Mesothelial cell of epicardium (in vitro differentiated cells): ENCODE measurements at regions not wholly inside any gene's neighbourhood (a gene's known extent, or its start where the extent isn't known, plus 50 kb on each side); places are given as distances from the start of the nearest gene placed in this dataset.

Experiments
- DNase-seq, 2 experiments: peaks; one replicate each; pipeline ENCODE4 v3.0.0; 2021; ENCODE audit warnings: low spot score in 2 of 2; ENCODE audit not compliant: unreplicated experiment in 2 of 2
- H3K27ac Mint-ChIP-seq: 2 replicates; pipeline ENCODE4 v1.8.0; 2021; ENCODE audit warnings: mixed read lengths
- H3K27me3 Mint-ChIP-seq: 2 replicates; pipeline ENCODE4 v1.8.0; 2021; ENCODE audit warnings: low read depth, mixed read lengths
- H3K36me3 Mint-ChIP-seq: 2 replicates; pipeline ENCODE4 v1.8.0; 2021; ENCODE audit warnings: mixed read lengths
- H3K4me1 Mint-ChIP-seq: 2 replicates; pipeline ENCODE4 v1.8.0; 2021; ENCODE audit warnings: mixed read lengths
- H3K4me3 Mint-ChIP-seq: 2 replicates; pipeline ENCODE4 v1.8.0; 2021; ENCODE audit warnings: mild to moderate bottlenecking, moderate library complexity, mixed read lengths
- H3K9me3 Mint-ChIP-seq: 2 replicates; pipeline ENCODE4 v1.8.0; 2021; ENCODE audit warnings: mixed read lengths
- CTCF ChIP-seq: fragments of 200-600 bp; sonication (generic); IDR thresholded peaks from one replicate; pipeline ENCODE4 v1.5.0; 2021; ENCODE audit warnings: antibody characterized with exemption; ENCODE audit not compliant: unreplicated experiment

GRCh38 chr1:232378266-232379062 is 251.5 kb downstream of the SIPA1L2 start:
- Mint-ChIP-seq H3K27me3 (no peaks in the 10 kb centered on the region), H3K27ac (peak overlapping the region; percentile 47), H3K9me3 (no peaks in the 10 kb centered on the region), H3K36me3 (no peaks in the 10 kb centered on the region), H3K4me1 (peaks cover 46% of the 10 kb centered on the region), H3K4me3 (no peak overlapping the region)
- DNase-seq: no peak
- TF ChIP-seq CTCF: no peak

- no peak for DNase-seq
- no peak for TF ChIP-seq CTCF
- Mint-ChIP-seq H3K27me3 (no peaks in the 10 kb centered on the region), H3K36me3 (no peaks in the 10 kb centered on the region), H3K9me3 (no peaks in the 10 kb centered on the region), H3K4me1 (peaks cover 44% of the 10 kb centered on the region), H3K4me3 (no peak overlapping the region), H3K27ac (no peak overlapping the region)
Measured at GRCh38 chr1:232377494-232377770, 252.5 kb downstream of the SIPA1L2 start.

- H3K9me3 Mint-ChIP-seq: no peaks in the 10 kb centered on the region
- H3K27ac Mint-ChIP-seq: no peak overlapping the region
- H3K4me3 Mint-ChIP-seq: no peak overlapping the region
- no peak for TF ChIP-seq CTCF
- DNase-seq: no peak
- no peaks in the 10 kb centered on the region for H3K36me3 Mint-ChIP-seq
- H3K4me1 Mint-ChIP-seq: peaks cover 41% of the 10 kb centered on the region
- H3K27me3 Mint-ChIP-seq: no peaks in the 10 kb centered on the region
Measured at GRCh38 chr1:232376632-232377493, 253.1 kb downstream of the SIPA1L2 start.

- Mint-ChIP-seq H3K4me3 (no peak overlapping the region), H3K4me1 (peaks cover 14% of the 10 kb centered on the region), H3K27ac (no peak overlapping the region), H3K36me3 (no peaks in the 10 kb centered on the region), H3K9me3 (no peaks in the 10 kb centered on the region), H3K27me3 (no peaks in the 10 kb centered on the region)
- no peak for DNase-seq
- no peak for TF ChIP-seq CTCF
Measured at GRCh38 chr1:232372841-232373440, 257.0 kb downstream of the SIPA1L2 start.

GRCh38 chr1:232372431-232372830 is 257.5 kb downstream of the SIPA1L2 start:
- no peak overlapping the region for H3K27ac Mint-ChIP-seq
- no peaks in the 10 kb centered on the region for H3K9me3 Mint-ChIP-seq
- H3K36me3 Mint-ChIP-seq: no peaks in the 10 kb centered on the region
- TF ChIP-seq CTCF: no peak
- no peaks in the 10 kb centered on the region for H3K27me3 Mint-ChIP-seq
- DNase-seq: no peak
- H3K4me3 Mint-ChIP-seq: no peak overlapping the region
- H3K4me1 Mint-ChIP-seq: peaks cover 14% of the 10 kb centered on the region
